ENCODE measurements at regions not wholly inside any gene's neighbourhood (a gene's known extent, or its start where the extent isn't known, plus 50 kb on each side); places are given as distances from the start of the nearest gene placed in this dataset.
"Not testable (repeated sequence)": the region's sequence is repeated elsewhere in the genome, so short reads cannot be mapped to it uniquely, and the experiment has no call there.

GRCh38 chr2:142463047-142463446 lies 332.2 kb upstream of the LRP1B start:
- DNase-seq: no peak

GRCh38 chr2:142462306-142462705 lies 331.5 kb upstream of the LRP1B start:
- no peak for DNase-seq

GRCh38 chr2:142445551-142446072 lies 314.8 kb upstream of the LRP1B start:
- DNase-seq: no peak

GRCh38 chr2:142445023-142445422 lies 314.2 kb upstream of the LRP1B start:
- DNase-seq: no peak

GRCh38 chr2:142435847-142436246 lies 305.0 kb upstream of the LRP1B start:
- no peak for DNase-seq

- no peak for DNase-seq
Measured at GRCh38 chr2:142426064-142426463, 295.2 kb upstream of the LRP1B start.

- DNase-seq: no peak
Measured at GRCh38 chr2:142425551-142425950, 294.7 kb upstream of the LRP1B start.

- DNase-seq: no peak
Measured at GRCh38 chr2:142423603-142424002, 292.8 kb upstream of the LRP1B start.

GRCh38 chr2:142422769-142423168 lies 292.0 kb upstream of the LRP1B start:
- DNase-seq: no peak

- DNase-seq: no peak
Measured at GRCh38 chr2:142422041-142422440, 291.2 kb upstream of the LRP1B start.

GRCh38 chr2:142418699-142419098 lies 287.9 kb upstream of the LRP1B start:
- DNase-seq: not testable (repeated sequence)

- DNase-seq: no peak
Measured at GRCh38 chr2:142416996-142417395, 286.2 kb upstream of the LRP1B start.

- no peak for DNase-seq
Measured at GRCh38 chr2:142415461-142415860, 284.6 kb upstream of the LRP1B start.

GRCh38 chr2:142398212-142398611 lies 267.4 kb upstream of the LRP1B start:
- DNase-seq: no peak

GRCh38 chr2:142395291-142395690 lies 264.5 kb upstream of the LRP1B start:
- no peak for DNase-seq

GRCh38 chr2:142380372-142380771 lies 249.6 kb upstream of the LRP1B start:
- DNase-seq: no peak

GRCh38 chr2:142362069-142362468 lies 231.3 kb upstream of the LRP1B start:
- not testable (repeated sequence) for DNase-seq

GRCh38 chr2:142347751-142348150 lies 216.9 kb upstream of the LRP1B start:
- DNase-seq: no peak

- DNase-seq: no peak
Measured at GRCh38 chr2:142339261-142339660, 208.4 kb upstream of the LRP1B start.

- DNase-seq: no peak
Measured at GRCh38 chr2:142332196-142332595, 201.4 kb upstream of the LRP1B start.

- no peak for DNase-seq
Measured at GRCh38 chr2:142330458-142330857, 199.6 kb upstream of the LRP1B start.

GRCh38 chr2:142325870-142326269 lies 195.1 kb upstream of the LRP1B start:
- DNase-seq: no peak

GRCh38 chr2:142323206-142323605 lies 192.4 kb upstream of the LRP1B start:
- DNase-seq: no peak

GRCh38 chr2:142321706-142322280 lies 191.0 kb upstream of the LRP1B start:
- DNase-seq: no peak

GRCh38 chr2:142320067-142320466 lies 189.3 kb upstream of the LRP1B start:
- no peak for DNase-seq
